Effector CD8-positive, alpha-beta T cell (primary cell): ENCODE measurements at regions not wholly inside any gene's neighbourhood (a gene's known extent, or its start where the extent isn't known, plus 50 kb on each side); places are given as distances from the start of the nearest gene placed in this dataset.

ENCODE experiments used
- DNase-seq: peaks from one replicate; lab custom pipeline; 2025; lab: John Stamatoyannopoulos, UW

DNA sequence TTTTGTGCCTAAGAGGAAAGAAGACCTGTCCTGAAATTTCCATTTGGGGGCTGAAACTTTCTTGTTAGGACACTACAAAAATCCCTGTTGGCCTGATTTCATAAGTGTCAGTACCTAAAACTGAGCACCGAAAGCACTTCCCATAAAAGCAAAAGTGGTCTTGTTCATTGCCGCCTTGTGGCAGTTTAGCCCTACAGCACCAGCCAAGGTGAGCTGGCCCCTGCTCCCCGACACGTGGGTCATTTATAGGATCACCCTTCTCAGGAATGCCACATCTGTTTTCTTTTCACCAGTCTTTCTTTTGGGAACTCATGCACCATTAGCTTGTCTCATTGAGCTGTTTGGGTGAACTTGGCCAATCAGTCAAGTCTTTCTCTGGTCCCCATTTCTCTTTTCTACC is 155.8 kb upstream of the KAZN start:
- no peak for DNase-seq

DNA sequence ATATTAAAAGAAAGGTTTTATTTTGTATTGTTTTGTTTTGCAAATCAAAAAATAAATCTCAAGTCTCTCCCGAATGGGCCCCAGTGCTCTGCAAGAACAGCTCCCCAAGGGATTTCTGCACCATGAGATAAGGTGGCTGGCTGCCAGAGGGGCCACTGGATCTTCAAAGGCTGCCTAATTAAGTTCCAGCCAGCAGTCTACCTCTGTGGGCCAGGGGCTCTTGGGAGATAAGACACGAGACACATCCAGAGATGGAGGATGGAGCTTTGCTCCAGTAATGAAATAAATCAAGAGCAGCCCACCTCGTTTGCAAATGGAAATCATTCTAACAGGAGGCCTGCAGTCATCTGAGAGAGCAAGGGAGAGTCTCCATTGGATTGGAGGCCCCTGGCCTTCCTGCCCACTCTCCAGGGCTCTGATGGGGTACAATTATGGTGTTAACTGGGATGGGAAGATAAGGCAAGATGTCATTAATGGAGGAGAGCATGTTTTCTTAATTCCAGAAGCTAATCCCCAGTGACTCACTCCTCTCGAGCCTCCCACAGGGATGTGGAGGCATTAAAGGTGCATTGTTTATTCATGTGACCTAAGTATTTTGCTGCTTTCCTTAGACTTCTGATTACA is 155.2 kb upstream of the KAZN start:
- no peak for DNase-seq

DNA sequence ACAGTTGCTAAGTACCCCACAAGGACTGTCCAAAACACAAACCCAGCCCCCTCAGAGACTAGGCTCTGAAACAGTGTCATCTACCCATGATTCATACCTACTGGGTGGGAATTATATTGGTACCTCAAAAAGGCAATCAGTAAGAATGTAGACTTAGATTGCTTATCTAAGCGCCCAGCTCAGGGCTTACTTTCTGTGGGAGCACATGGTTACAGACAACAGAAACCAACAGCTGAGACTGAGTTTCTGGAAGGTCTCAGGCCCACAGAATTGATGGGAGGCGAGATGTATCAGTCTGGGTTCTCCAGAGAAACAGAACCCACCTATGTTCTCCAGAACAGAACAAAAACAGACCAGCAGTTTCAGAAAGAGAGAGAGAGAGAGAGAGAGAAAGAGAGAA is 147.3 kb upstream of the KAZN start:
- no peak for DNase-seq

DNA sequence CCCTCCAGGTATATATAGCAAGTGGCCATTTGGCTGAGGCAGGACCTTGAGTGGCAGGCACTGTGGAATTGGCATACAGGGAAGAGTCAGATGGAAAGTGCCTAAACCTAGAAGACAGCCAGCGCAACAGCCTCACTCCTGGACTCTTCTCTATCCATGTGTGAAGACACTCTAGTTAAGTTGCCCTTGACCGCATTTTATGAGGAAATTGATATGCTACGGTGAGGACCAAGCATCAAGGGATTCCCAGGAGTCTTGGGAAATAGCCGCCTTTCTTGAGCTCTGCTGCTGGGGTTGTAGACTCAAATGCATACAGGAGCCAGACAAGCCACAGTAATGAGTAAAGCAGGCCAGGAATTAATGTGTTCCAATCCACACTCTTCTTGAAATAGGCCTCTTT is 145.9 kb upstream of the KAZN start:
- DNase-seq, result no peak

DNA sequence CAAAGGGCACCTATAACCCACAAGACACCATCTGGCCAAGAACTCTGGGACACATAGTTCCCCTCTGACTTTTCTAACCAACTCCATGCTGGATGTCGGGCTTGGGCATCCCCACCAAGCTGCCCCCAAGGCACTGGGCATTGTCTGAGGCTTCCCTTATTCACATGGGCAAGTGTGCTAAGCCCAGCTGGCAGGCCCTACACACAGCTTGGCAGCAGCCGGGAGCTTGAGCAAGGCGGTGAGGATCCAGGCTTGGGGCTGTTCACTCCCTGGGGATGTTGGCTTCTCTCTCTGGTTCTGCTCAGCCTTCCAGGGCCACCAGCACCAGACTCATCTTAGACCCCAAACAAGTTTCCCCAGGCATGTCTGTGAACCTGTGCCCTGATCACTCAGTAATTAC is 138.3 kb upstream of the KAZN start:
- no peak for DNase-seq

DNA sequence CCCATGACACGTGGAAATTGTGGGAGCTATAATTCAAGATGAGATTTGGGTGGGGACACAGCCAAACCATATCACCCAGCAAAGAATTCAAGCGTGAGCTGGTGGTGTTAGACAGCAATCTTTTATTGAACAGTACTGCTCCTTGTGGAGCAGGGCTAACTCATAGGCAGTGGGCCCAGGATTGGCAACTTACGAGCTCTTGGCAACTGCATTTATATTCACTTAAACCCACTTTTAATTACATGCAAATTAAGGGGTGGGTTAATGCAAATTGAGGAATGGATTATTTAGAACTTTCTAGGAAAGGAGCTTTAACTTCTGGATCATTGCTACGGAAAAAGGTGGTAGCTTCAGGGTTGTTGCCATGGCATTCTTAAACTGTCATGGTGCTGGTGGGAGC is 135.6 kb upstream of the KAZN start:
- no peak for DNase-seq

DNA sequence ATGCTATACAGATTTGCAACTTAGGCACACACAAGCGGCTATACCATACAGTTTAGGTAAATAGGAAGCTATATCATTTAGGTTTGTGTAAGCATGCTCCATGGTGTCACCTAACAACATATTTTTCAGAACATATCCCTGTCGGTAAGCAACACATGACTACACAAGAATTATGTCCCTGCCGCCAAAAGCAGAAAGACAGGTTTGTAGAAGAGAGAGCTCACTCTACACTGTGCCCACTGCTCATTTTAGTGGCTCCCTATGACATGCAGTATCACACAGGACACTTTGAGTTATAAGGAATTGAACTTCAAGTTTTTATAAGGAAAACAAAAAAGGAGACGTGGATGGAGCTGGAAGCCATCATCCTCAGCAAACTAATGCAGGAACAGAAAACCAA is 132.5 kb upstream of the KAZN start:
- no peak for DNase-seq

DNA sequence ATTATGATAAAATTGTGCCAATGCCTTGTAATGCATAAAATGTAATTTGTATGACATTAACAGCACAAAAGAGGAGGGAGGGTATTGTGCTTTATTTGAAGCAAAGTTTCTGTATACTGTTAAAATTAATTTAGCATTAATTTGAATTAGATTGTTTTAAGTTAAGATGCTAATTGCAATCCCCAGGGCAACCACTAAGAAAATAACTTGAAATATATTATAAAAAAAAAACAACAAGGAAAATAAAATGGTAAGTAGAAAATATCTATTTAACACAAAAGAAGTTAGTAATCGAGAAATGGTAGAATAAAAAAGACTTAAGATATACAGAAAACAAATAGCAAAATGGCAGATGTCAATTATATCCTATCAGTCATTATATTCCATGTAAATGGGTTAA is 131.4 kb upstream of the KAZN start:
- no peak for DNase-seq

DNA sequence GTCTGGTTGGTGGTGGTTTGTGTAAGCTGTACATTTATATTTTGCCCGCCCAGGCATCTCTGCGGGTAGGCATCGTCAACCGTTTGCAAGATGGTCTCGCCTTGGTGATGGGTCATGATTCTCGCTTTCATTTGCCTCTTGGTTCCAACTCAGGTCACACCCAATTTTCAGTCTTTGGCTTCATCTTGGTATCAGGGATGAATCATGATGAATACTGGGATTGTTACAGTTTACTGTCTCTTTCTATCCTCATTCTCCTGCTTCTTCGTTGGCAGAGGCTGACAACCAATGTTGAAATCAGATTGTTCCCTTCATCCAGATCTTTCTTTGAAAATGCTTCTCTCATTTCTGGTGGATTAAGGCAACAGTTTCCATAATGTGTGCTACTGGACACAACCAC is 129.7 kb upstream of the KAZN start:
- no peak for DNase-seq

DNA sequence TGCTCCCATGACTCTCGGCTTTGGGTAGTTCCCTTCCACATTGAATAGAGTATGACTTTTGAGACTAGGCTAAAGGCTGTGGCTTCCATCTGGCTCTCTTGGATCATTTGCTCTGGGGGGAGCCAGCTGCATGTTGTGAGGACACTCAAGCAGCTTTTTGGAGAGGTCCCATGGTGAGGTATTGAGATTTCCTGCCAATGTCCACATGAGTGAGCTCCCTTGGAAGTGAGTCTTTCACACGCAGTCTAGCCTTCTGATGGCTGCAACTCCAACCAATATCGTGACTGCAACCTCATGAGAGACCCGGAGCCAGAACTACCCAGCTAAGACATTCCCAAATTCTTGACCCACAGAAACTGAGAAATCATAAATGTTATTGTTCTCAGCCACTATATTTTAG is 127.7 kb upstream of the KAZN start:
- DNase-seq, result no peak

DNA sequence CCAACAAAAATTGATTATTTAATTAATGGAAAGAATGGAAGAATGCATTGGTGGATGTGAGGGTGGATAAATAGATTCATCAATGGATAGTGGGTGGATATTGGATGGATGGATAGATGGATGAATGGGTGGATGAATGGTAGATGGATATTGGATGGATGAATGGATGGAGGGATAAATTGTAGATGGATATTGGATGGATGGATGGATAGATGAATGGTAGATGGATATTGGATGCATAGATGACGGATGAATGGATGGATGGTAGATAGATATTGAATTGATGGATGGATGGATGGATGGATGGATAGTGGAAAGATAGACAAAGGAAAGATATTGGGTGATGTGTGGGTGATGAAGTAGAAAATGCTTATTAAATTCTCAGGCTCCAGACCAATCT is 123.6 kb upstream of the KAZN start:
- DNase-seq, result no peak

DNA sequence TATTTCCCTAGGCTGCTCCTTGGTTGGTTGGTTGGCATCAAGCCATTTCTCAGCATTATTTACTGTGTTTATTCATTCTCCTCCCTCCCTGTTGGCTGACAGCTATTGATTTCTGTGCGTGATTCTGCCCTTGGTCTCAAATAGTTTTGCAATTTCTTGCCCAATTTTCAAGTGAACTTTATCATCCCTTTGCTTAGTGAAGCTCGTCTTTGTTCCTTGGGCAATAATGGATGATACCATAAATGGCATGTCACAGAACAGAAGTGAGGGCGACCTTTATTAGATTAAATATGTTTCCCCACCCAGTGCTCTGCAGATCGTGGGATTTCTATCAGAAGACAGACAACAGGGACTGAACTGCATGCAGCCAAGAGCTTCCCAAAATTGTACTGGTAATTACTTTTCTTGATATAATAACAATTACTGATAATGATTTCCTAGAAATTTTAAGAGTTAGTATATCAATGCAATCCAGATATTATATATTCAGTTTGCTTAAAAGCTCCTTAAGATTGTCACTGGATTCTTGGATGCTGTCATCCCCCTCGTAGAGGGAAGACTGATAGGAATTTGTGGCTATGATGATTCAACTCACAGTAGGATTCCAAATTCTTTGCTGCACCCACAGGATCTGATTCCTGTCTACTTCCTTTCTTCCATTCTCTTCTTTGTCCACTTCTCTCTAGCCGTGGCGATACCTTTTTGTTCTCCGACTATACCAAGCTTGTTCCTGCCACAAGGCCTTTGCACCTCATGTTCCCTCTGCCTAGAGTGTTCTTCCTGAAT is 122.1 kb upstream of the KAZN start:
- no peak for DNase-seq

DNA sequence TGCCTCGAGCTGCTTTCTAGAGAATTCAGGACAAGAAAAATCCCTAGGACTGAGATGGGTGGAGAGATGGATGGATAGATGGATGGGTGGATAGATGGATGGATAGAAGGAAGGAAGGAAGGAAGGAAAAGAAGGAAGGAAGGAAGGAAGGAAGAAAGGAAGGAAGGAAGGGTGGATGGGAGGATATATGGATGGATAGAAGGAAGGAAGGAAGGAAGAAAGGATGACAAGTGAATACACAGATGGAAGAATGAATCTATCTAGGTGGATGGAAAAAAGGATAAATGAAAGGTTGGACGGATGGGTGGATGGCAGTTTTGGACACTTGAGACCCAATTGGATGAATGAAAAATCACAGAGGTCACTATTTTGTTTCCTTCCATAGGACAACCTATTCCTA is 120.4 kb upstream of the KAZN start:
- no peak for DNase-seq

DNA sequence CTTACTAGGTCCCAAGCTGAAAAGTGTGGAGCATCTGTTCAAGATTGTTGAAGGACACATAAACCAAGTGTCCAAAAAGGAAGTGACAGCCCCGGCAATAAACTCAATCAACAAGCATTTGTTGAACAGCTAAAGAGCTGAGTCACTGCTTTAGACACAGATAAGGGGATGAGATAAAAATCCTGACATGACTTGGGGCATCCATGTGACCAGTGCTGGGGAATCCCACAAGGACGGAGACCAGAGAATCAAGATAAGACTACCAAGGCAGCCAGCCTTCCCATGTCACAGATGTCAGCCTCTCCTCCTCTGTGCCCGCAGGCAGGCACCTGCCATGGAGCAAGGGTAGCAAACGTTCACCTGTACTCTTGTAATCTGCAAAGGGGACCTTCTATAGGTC is 118.6 kb upstream of the KAZN start:
- no peak for DNase-seq

DNA sequence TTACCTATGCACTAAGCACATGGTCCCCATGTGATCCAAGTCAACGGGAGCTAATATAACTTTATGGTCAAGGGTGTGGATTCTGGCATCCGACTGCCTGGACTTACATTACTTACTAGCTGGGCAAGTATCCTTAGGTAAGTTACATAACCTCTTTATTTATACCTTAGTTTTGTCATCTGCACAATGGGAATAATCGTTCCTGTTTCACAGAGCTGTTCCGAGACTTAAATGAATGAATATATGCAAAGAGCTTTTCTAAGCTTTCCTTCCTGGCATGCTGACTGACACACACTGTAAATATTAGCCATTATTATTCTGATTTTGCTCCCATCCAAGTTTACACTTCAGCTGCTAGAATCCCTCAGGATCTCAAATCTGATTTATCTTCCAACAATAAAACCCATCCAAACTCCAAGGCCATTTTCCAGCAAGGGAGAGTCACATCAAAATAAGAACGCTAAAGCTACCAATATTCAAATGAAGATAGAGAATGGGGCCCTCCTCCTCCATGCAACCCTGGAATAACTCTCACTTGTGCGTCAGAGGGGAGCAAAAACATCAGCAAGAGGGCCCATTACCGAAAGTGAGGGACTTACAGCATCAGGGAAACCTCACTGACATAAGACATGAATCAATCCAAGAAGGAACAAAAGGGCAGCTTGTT is 115.6 kb upstream of the KAZN start:
- DNase-seq, result no peak

DNA sequence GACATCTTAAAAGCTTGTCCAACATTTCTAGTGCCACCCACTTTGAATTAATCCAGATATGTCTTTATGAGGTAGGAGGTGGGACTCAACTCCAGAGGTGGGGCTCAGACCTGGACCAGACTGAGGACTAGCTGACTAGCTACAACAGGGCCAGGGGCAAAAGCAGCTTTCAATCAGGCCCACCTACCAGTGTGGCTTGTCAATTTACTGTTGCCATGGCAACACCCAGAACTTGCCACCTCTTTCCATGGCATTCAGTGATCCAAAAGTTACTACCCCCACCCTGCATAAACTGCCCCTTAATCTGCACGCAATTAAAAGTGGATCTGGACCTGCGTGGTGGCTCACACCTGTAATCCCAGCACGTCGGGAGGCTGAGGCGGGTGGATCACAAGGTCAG is 113.2 kb upstream of the KAZN start:
- no peak for DNase-seq

DNA sequence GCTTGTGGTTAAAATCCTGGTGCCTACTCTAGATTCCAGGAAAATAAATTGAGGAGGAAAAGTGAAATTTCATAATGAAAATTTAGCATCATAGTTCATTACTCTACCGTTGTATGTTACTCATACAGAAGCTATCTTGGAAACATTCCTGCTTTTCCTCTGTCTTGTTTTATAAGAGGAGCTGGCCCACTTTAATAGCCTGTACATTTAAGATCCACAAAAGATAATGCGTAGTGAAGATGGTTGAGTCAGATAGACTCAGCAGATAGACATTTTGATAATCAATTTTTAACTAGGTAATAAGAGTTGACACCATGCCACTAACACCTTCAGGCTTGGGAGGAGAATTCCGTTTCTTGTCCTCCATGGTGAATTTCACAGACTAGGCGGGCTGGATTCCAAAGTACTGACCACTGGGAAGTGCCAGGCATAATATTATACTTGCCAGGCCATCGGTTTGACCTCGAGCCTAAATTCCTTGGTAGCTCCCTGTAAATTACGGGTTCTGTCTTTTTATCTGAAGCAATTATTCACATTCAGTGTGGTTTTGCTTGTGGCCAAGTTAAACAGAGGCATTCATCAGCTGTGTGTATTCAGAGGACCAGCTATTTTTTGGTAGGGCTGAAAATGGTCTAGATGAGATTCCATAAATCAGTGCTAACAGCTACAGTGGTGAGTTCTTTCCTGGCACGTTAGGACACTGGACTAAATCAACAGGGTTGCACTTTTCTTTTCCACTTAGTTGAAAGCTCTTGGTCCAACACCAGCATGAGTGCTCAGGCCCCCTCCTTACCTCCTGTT is 111.9 kb upstream of the KAZN start:
- DNase-seq, result no peak

DNA sequence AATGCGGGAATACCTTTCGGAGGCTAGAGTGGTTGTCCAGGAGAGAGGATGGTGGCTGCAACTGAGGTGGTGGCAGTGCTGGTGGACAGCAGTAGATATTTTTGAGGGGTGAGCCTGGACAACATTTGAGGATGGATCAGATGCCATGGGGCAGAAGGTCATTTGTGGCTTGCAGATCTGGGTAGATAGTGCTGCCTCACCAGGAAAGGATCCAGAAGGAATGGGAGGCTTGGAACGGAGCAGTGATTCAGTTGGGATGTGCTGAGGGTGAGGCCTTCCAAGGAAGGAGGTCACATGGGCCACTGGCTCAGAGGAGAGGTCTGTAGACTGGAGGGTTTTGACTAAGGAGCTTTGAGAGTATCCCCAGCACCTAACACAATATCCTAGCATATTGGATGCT is 110.8 kb upstream of the KAZN start:
- DNase-seq, result no peak

DNA sequence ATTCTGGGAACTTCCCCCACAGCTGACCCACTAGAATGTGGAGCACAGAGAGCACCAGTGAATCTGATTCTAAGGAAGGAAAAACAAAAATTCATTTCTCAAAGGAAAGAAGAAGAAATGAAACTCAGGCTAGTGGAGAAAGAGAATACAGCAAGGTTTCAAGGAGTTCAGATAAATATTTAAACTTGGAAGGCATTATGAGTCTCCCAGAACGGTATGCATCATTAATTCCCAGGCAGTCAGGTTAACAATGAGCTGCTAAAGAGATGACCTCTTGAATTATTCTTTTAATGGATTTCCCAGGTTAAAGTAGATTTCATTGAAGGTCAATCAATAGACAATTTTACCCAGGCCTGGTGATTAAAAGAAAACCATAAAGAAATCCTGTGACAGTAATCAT is 103.6 kb upstream of the KAZN start:
- no peak for DNase-seq

DNA sequence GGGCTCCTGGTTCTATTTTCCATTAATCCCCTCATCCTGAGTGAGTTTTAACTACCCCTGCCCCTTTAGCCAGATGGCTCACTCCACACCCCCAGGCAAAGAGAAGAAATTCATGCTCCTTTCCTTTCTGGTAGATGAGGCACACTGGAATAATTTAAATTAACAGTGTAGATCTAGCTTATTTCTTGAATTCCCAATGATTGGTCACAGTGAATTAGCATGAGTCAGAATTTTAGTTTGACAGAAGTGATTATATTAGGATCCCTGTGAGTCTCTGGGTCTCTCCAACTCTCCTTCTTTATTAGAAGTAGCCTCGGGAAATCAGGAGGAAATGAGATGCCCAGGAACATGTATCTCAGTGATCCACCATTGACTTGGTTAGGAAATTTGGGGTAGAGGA is 103.1 kb upstream of the KAZN start:
- DNase-seq, result no peak

DNA sequence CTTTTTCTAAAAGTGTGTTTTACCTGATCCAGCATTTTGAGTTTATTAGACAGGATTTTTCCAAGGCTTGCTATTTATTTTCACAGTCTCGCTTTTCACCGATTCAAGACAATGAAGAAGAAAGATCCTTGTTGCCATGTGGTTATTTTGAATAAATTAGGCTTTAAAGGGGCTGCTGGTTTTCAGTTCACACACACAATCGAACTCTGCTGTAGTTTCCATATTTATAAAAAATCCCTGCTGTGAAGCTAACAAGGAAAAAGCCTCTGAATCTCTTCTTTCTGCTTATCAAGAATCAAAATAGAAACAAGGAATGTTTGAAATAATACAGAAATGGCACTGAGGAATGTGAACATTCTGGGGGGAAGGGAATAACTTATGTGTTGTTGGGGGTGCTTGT is 102.5 kb upstream of the KAZN start:
- no peak for DNase-seq

DNA sequence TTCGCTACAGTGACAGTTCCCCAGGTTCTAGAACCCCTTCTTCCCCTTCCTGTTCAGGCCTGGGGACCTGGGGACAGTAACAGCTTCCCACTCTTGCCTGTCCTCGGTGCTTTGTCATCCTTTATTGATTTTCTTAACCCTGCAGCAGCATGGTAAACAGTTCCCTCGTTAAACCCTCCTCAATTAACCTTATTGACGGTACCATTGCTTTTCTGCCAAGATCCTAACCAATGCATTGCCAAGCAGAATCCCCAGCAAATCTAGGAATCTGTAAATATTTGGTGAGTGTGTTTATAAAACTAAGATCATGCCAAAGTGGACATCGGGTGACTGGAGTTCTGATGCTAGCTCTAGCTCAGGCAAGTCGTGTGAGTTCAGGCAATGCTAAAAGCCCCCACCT is 99.6 kb upstream of the KAZN start:
- no peak for DNase-seq
